NCI-H82 (cell line): ENCODE measurements at regions not wholly inside any gene's neighbourhood (a gene's known extent, or its start where the extent isn't known, plus 50 kb on each side); places are given as distances from the start of the nearest gene placed in this dataset.
A peak's percentile ranks its signal among the peaks of the same experiment; 100 is the strongest.

Experiments
- DNase-seq: peaks from one replicate; lab custom pipeline; 2025; lab: John Stamatoyannopoulos, UW

GRCh38 chr20:6693178-6693807 lies 74.2 kb upstream of the BMP2 start:
- DNase-seq = peak; percentile 13

GRCh38 chr20:6692566-6693173 lies 74.8 kb upstream of the BMP2 start:
- peak; percentile 11 for DNase-seq

GRCh38 chr20:6691516-6691915 lies 76.0 kb upstream of the BMP2 start:
- DNase-seq = peak; percentile 64

DNA sequence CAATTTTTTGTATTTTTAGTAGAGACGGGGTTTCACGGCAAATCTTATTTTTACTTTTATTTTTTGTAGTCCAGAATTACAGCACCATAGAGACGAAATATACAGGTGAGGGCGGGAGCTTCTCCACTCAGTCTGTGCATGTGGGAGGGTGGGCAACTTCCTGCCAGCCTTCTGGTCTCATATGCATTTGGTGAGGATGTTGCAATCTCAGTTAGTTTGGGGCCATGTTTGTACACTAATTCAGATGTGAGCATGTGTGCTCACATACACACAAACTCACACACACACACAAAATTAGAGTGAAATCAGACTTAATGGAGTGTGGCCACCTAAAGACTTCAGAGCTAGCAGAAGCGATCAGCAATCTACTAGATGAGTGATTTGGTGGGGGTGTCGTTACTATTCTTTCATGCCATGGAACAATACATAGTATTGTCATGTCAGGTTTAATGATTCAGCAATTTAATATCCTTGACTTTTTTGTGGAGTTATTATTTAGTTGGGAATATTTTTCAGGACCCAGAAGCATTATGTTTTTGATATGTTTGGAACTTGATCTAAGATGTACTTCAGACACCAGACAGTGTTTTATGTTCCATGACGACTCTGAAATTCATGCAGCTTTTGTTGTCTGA lies 78.0 kb upstream of the BMP2 start:
- no peak for DNase-seq

DNA sequence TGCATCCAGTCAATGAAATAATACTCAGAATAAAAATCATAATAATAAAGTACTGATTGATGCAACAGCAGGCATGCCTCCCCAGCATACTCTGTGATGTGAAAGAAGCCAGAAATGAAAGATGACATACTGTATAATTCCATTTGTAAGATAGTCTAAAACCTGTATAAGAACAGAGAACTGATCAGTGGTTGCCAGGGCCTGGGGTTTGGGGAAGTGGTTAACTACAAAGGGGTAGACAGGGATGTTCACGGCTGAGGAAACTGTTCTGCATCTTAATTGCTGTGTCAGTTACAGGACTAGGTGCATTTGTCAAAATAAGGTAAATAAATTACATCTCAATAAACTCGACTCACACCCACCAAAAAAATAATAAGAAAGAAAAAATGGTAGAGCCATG lies 81.3 kb upstream of the BMP2 start:
- DNase-seq = no peak

- no peak for DNase-seq
Measured at GRCh38 chr20:6685626-6686025, 81.9 kb upstream of the BMP2 start.

DNA sequence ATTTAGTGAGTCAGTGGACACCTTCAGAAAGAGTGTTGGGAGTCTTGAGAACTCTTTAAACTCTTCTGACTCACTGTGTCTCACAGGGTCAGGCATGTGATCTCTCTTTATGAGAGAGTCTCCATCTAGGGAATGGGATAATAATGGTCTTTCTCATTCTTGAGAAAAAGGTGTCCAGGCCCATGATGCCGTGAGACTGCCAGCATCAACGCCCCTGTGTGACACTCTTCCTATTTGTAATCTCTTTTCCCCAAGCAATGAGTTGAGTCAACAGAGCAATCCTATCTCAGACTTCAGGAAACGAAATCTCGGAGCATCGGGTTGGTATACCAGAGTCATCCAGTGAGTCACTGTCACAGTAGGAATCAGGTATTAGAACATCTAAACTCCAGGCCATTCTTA lies 82.3 kb upstream of the BMP2 start:
- DNase-seq = no peak

GRCh38 chr20:6683021-6683977 lies 84.2 kb upstream of the BMP2 start:
- DNase-seq = no peak

GRCh38 chr20:6680854-6681253 lies 86.6 kb upstream of the BMP2 start:
- DNase-seq = no peak

- no peak for DNase-seq
Measured at GRCh38 chr20:6680441-6680840, 87.0 kb upstream of the BMP2 start.

DNA sequence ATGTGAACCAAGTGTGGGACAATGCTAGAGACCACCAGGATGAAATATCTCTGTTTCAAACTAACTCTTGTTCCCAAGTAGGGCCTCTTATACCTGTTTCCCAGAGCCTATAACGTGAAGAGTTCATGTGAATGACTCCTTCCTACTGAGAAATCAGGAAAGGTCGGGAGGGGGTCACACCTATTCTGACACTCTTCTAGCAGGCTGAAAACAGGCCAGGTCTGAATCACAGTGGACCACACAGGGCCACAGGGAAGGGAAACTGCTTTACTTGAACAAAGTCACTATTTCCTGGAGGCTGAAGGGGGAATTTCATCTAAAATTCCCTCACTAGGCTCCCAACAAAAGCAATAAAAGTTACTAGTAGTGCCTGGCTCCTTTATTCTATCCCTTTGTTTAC lies 88.4 kb upstream of the BMP2 start:
- no peak for DNase-seq

DNA sequence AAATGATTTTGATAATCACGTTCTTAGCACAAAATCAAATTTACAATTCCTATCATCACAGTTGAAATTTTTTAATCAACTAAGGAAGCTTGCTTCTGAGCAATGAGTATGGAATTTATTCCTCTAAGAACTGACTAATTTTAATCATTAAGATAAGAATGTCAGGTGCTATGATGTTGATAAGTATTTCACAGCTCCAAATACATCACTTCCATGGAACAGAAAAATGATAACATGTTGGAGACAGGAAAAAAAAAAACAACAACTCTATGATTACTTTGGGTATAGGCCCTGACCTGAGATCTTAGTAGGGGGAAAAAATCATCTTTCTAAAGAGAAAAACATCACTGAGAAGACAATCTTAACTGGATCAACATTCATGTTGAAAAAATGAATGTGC lies 89.4 kb upstream of the BMP2 start:
- no peak for DNase-seq

GRCh38 chr20:6674831-6675230 lies 92.7 kb upstream of the BMP2 start:
- DNase-seq = no peak

GRCh38 chr20:6673071-6673470 lies 94.4 kb upstream of the BMP2 start:
- no peak for DNase-seq

GRCh38 chr20:6671829-6672228 lies 95.7 kb upstream of the BMP2 start:
- no peak for DNase-seq

DNA sequence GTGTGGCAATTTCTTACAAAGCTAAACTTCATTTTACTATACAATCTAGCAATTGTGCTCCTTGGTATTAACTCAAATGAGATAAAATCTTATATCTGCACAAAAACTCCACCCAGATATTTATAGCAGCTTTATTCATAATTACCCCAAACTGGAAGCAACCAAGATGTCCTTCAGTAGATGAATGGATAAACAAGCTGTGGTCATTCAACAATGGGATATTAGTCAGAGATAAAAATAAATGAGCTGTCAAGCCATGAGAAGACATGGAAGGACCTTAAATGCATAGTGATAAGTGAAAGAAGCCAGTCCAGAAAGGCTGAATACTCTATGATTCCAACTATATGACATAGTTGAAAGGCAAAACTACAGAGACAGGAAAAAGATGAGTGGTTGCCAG lies 98.9 kb upstream of the BMP2 start:
- DNase-seq = no peak

DNA sequence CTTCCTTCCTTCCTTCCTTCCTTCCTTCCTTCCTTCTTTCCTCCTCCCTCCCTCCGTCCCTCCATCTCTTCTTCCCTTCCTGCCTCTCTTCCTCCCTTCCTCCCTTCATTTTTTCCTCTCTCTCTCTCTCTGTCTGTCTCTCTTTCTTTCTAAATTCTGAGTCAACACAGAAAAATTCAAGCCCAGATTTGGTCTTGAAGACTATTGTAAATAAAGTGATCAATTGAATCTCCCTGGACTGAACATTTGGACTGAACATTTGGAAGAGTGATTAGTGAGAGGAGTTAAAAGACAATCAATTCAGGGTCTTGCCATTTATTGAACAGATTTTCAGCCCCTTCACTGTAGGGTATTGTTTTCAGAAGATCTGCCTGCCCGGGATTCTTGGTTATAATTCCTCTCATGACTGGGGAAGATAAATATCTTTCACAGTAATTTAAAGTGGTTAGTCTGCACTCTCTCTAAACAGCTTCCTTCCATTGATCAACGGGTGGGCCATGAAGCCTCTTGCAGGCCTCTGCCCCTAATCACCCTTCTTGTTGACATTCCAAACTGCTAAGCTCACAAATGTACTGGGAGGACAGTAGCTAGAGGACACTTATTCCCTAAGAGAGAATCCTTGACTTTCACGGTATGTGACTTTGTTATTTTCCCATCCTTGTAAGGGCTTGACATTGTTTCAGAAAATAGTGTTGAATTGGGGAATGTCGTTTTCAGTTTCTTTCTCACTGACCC lies 101.7 kb upstream of the BMP2 start:
- no peak for DNase-seq

- no peak for DNase-seq
Measured at GRCh38 chr20:6665161-6665560, 102.3 kb upstream of the BMP2 start.

DNA sequence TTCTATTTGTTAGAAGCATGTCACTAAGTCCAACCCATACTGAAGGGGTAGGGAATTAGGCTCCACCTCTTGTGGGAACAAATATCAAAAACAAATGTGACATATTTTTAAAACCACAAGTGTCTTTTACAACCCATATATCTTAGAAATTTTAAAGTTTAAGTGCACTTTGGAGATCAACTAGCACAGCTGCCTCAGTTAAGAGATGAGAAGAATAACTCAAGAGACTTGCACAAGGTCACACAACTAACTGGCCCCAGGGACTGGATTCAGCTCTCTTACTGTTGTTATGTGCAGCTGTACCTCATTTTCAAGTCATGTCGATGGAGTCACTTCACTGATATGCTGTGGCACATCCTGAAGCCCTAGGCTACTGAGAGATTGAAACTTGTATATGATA lies 102.9 kb upstream of the BMP2 start:
- no peak for DNase-seq

DNA sequence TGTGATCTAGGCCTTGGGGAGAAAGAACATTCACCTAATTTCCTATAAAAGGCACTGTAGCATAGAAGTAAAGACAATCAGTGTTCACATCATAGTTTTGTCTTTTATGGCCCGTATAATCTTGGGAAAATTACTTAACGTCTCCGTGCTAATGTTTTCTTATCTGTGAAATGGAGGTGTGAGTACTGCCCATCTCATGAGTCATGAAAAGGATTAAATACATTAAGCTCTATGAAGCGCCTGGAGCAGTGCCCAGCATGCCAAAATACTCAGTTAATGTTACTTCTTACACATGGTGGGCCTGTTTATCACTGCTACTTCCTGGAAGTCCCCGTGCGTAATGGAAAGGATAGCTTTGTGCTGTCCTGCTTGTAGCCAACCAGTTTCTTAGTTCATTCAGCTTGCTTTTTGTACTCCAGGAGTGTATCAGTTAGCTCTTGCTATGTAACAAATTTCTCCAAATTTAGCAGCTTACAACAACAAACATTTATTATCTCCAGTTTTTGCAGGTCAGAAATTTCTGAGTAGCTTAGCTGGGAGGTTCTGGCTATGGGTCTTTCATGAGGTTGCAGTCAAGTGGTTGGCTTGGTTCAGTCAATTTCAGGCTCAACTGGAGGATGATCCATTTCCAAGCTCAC lies 103.6 kb upstream of the BMP2 start:
- DNase-seq = no peak

- DNase-seq = no peak
Measured at GRCh38 chr20:6663104-6663503, 104.4 kb upstream of the BMP2 start.
